Mesothelial cell of epicardium (in vitro differentiated cells): ENCODE measurements at regions not wholly inside any gene's neighbourhood (a gene's known extent, or its start where the extent isn't known, plus 50 kb on each side); places are given as distances from the start of the nearest gene placed in this dataset.

Experiments
- DNase-seq, 2 experiments: peaks; one replicate each; pipeline ENCODE4 v3.0.0; 2021; ENCODE audit warnings: low spot score in 2 of 2; ENCODE audit not compliant: unreplicated experiment in 2 of 2
- H3K27ac Mint-ChIP-seq: 2 replicates; pipeline ENCODE4 v1.8.0; 2021; ENCODE audit warnings: mixed read lengths
- H3K27me3 Mint-ChIP-seq: 2 replicates; pipeline ENCODE4 v1.8.0; 2021; ENCODE audit warnings: low read depth, mixed read lengths
- H3K36me3 Mint-ChIP-seq: 2 replicates; pipeline ENCODE4 v1.8.0; 2021; ENCODE audit warnings: mixed read lengths
- H3K4me1 Mint-ChIP-seq: 2 replicates; pipeline ENCODE4 v1.8.0; 2021; ENCODE audit warnings: mixed read lengths
- H3K4me3 Mint-ChIP-seq: 2 replicates; pipeline ENCODE4 v1.8.0; 2021; ENCODE audit warnings: mild to moderate bottlenecking, moderate library complexity, mixed read lengths
- H3K9me3 Mint-ChIP-seq: 2 replicates; pipeline ENCODE4 v1.8.0; 2021; ENCODE audit warnings: mixed read lengths
- TF ChIP-seq, protein P1 (sequence below): fragments of 200-600 bp; sonication (generic); IDR thresholded peaks from one replicate; pipeline ENCODE4 v1.5.0; 2021; ENCODE audit warnings: antibody characterized with exemption; ENCODE audit not compliant: unreplicated experiment

DNA sequence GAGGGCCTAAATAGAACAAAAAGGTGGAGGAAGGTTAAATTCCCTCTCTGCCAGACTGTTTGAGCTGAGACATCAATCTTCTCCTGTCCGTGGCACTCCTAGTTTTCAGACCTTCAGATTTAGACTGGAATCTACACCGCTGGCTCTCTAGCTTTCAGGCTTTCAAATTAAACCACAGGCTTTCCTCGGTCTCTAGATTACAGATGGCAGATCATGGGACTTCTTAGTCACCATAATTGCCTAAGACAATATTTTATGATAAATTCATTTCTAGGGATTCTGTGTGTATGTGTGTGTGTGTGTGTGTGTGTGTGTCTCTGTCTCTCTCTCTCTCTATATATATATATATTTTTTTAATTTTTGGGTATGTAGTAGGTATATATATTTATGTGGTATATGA, 428.7 kb downstream of the PLA2G4A start:
- no peak overlapping the region for H3K27ac Mint-ChIP-seq
- H3K27me3 Mint-ChIP-seq, result no peaks in the 10 kb centered on the region
- H3K36me3 Mint-ChIP-seq, result no peaks in the 10 kb centered on the region
- no peak overlapping the region for H3K4me3 Mint-ChIP-seq
- no peak for DNase-seq
- TF ChIP-seq, protein P1, sequence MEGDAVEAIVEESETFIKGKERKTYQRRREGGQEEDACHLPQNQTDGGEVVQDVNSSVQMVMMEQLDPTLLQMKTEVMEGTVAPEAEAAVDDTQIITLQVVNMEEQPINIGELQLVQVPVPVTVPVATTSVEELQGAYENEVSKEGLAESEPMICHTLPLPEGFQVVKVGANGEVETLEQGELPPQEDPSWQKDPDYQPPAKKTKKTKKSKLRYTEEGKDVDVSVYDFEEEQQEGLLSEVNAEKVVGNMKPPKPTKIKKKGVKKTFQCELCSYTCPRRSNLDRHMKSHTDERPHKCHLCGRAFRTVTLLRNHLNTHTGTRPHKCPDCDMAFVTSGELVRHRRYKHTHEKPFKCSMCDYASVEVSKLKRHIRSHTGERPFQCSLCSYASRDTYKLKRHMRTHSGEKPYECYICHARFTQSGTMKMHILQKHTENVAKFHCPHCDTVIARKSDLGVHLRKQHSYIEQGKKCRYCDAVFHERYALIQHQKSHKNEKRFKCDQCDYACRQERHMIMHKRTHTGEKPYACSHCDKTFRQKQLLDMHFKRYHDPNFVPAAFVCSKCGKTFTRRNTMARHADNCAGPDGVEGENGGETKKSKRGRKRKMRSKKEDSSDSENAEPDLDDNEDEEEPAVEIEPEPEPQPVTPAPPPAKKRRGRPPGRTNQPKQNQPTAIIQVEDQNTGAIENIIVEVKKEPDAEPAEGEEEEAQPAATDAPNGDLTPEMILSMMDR, result no peak
- no peaks in the 10 kb centered on the region for H3K9me3 Mint-ChIP-seq
- peaks cover 37% of the 10 kb centered on the region for H3K4me1 Mint-ChIP-seq

DNA sequence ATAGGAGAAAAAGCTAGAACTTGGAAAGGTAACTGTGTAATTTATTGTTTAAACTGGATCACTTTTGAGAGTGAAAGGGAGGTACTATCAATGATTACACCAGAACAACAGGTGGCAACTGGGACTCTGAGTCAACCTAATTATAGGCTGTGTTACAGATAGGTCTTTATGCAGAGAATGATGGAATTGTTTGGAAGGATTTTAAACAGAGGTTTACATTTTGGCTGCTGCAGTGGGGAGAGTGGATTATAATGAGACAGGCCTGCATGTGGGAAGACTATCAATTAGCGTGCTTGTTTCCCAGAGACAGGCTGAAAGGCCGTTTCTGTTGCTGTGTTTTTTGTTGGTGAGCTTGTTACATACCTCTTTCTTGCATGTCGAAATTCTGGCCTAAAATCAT, 432.9 kb downstream of the PLA2G4A start:
- no peak for DNase-seq
- no peaks in the 10 kb centered on the region for H3K9me3 Mint-ChIP-seq
- no peak overlapping the region for H3K4me3 Mint-ChIP-seq
- no peaks in the 10 kb centered on the region for H3K36me3 Mint-ChIP-seq
- TF ChIP-seq, protein P1, result no peak
- peak overlapping the region; percentile 63 for H3K27ac Mint-ChIP-seq
- H3K27me3 Mint-ChIP-seq, result no peaks in the 10 kb centered on the region
- H3K4me1 Mint-ChIP-seq, result peaks cover 42% of the 10 kb centered on the region

DNA sequence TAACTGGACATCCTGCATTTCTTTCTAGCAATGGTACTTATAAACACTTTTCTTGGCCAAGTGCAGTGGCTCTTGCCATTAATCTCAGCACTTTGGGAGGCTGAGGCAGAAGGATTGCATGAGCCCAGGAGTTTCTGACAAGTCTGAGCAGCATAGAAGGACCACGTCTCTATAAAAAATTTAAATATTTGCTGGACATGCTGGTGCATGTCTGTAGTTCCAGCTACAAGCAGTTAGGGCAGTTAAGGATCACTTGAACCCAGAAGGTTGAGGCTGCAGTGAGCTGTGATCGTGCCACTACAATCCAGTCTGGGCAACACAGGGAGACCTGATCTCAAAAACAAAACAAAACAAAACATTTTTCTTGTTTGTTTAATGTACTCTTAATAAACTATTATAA, 434.0 kb downstream of the PLA2G4A start:
- no peak for DNase-seq
- no peaks in the 10 kb centered on the region for H3K9me3 Mint-ChIP-seq
- no peak overlapping the region for H3K4me3 Mint-ChIP-seq
- H3K4me1 Mint-ChIP-seq, result peaks cover 51% of the 10 kb centered on the region
- no peak overlapping the region for H3K27ac Mint-ChIP-seq
- TF ChIP-seq, protein P1, result no peak
- H3K27me3 Mint-ChIP-seq, result no peaks in the 10 kb centered on the region
- H3K36me3 Mint-ChIP-seq, result no peaks in the 10 kb centered on the region

DNA sequence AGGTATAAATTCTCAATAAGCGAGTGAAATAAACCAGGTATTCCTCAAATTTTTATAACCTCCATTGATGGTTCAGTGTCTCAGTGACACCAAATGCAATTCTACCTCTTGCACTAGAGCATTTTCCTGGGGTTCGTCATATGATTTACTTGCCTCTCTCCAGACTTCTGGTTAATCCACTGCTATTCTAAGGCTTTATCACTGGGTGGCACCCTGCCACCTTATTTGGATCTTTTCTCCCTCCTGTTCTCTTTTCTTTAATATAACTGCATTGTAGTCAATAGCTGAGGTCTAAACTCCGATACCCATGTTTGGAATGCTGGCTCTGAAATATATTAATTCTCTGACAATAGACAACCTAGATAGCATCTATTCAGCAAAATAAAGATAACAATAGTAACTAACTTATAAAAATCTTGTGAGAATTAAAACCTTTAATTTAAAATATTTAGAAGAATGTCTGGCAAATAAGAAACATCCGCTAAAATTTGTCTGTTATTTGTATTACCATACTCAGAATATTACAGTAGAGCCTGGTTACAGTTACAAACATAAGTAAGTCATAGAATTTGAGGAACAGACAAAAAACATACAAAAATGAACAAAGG, 436.4 kb downstream of the PLA2G4A start:
- TF ChIP-seq, protein P1, result no peak
- Mint-ChIP-seq H3K9me3 (peaks cover 4% of the 10 kb centered on the region), H3K4me3 (no peak overlapping the region), H3K27me3 (no peaks in the 10 kb centered on the region), H3K36me3 (no peaks in the 10 kb centered on the region), H3K4me1 (peaks cover 53% of the 10 kb centered on the region), H3K27ac (peak overlapping the region; percentile 8)
- peak in 1 of 2 experiments; percentile 55 for DNase-seq

DNA sequence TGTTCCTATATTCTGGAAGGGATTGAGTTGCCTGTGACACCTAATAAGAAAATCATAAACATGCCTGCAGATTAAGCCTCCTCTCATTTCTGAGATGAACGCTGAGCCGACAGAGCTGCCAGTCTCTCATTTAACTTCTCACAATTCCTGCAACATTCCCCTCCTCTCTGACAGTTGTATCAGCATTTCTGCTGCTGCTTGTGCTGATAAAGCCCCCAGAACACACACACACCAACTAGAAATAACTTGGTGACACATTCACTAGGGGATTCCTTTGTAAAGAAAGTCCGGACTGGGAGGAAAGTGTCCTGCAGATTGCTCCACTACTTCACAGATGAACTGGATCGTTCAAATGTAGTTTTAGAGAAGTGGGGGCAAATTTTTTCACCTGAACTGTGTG, 437.3 kb downstream of the PLA2G4A start:
- H3K36me3 Mint-ChIP-seq, result no peaks in the 10 kb centered on the region
- H3K9me3 Mint-ChIP-seq, result peaks cover 4% of the 10 kb centered on the region
- H3K4me3 Mint-ChIP-seq, result no peak overlapping the region
- H3K27me3 Mint-ChIP-seq, result no peaks in the 10 kb centered on the region
- DNase-seq, result no peak
- no peak overlapping the region for H3K27ac Mint-ChIP-seq
- TF ChIP-seq, protein P1, result no peak
- peaks cover 55% of the 10 kb centered on the region for H3K4me1 Mint-ChIP-seq

DNA sequence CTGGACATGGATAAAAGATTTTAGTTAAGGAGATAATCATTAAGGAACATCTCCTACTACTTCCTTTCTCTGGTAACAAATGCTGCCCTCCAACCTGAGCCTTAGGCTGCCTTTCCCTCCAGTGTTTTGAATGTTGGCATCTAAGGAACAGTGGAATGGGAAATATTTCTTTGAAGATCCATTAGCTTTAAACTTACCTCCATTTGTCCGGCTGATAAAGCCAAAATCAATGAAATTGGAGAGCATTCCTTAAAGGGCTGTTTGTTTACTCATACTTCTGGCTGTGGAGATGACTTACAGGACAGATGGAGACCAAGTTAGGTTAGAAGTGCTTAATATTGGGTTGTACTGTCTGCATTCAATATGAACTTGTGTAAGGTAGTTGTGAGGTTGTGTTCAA, 439.1 kb downstream of the PLA2G4A start:
- Mint-ChIP-seq H3K36me3 (no peaks in the 10 kb centered on the region), H3K4me3 (no peak overlapping the region), H3K27ac (peak overlapping the region; percentile 43), H3K4me1 (peaks cover 55% of the 10 kb centered on the region), H3K27me3 (no peaks in the 10 kb centered on the region), H3K9me3 (peaks cover 4% of the 10 kb centered on the region)
- DNase-seq, result no peak
- TF ChIP-seq, protein P1, result no peak
